Lower leg skin (tissue), 4 donors: ENCODE measurements at regions not wholly inside any gene's neighbourhood (a gene's known extent, or its start where the extent isn't known, plus 50 kb on each side); places are given as distances from the start of the nearest gene placed in this dataset.

ENCODE experiments used
- DNase-seq, 2 donors: peaks; one replicate each; pipeline ENCODE4 v3.0.0-alpha.2; 2019; ENCODE audit warnings: low spot score in 2 of 2
- H3K4me3 ChIP-seq: fragments of 200-600 bp; sonication (generic); 2 replicates; pipeline ENCODE4 v1.5.1; 2017; ENCODE audit warnings: mild to moderate bottlenecking, low read depth; ENCODE audit not compliant: poor library complexity, severe bottlenecking
- POLR2A ChIP-seq, 2 donors: fragments of 450-650 bp; IDR thresholded peaks; one replicate each; pipeline ENCODE4 v1.6.1; 2016 to 2017; ENCODE audit warnings: antibody characterized with exemption in 2 of 2, mild to moderate bottlenecking in 1 of 2, moderate library complexity in 1 of 2
- WGBS, 2 donors: methylation state at CpG; one replicate each; pipeline ENCODE4 v1.1.5; 2018; 5-methylcytosine and 5-hydroxymethylcytosine counted together
- intact Hi-C: fragments of 100-400 bp; cut with DNase I; formaldehyde crosslinking; loops from one replicate; pipeline ENCODE4 v1.15.0; 2023; ENCODE audit warnings: low total_unique reads
- TF ChIP-seq, protein P1 (sequence below), 3 donors: fragments of 450-650 bp; IDR thresholded peaks; one replicate each; pipeline ENCODE4 v1.5.1; 2016; ENCODE audit warnings: antibody characterized with exemption in 3 of 3, mild to moderate bottlenecking in 3 of 3, moderate library complexity in 2 of 3

- TF ChIP-seq, protein P1, sequence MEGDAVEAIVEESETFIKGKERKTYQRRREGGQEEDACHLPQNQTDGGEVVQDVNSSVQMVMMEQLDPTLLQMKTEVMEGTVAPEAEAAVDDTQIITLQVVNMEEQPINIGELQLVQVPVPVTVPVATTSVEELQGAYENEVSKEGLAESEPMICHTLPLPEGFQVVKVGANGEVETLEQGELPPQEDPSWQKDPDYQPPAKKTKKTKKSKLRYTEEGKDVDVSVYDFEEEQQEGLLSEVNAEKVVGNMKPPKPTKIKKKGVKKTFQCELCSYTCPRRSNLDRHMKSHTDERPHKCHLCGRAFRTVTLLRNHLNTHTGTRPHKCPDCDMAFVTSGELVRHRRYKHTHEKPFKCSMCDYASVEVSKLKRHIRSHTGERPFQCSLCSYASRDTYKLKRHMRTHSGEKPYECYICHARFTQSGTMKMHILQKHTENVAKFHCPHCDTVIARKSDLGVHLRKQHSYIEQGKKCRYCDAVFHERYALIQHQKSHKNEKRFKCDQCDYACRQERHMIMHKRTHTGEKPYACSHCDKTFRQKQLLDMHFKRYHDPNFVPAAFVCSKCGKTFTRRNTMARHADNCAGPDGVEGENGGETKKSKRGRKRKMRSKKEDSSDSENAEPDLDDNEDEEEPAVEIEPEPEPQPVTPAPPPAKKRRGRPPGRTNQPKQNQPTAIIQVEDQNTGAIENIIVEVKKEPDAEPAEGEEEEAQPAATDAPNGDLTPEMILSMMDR (IDR thresholded peaks at IDR 0.05) = no peak
- TF ChIP-seq POLR2A (IDR thresholded peaks at IDR 0.05) = no peak
- intact Hi-C loops = no loop called here
- no peak for DNase-seq
- 81 to 97% methylated on average over 21 of the region's 21 CpGs for WGBS, 2 donors
- no peak overlapping the region for H3K4me3 ChIP-seq
Measured at GRCh38 chrX:25646156-25646555, 492.0 kb upstream of the MAGEB18 start.

DNA sequence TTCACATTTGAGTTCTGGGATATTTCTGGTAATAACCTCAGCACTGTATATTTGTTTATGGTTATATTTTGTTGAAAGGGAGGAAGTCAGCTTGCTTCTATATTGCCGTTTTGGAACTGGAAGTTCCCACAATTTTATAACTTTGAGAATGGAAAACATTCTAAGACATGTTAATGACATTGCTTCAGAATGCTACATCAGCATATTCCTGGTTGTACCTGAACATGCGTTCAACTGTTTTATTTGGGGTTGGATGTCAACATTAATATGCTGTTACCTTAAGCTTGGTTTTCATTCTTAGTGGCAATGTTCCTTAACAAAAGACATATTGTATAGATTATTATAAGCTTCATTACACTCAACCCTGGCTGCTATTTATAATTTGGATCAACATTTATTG lies 489.4 kb upstream of the MAGEB18 start:
- no peak for DNase-seq
- WGBS, 2 donors = 73 to 75% methylated on average over 2 of the region's 2 CpGs
- no peak overlapping the region for H3K4me3 ChIP-seq
- TF ChIP-seq, protein P1 (IDR thresholded peaks at IDR 0.05) = no peak
- no peak for TF ChIP-seq POLR2A (IDR thresholded peaks at IDR 0.05)
- intact Hi-C loops = no loop called here

DNA sequence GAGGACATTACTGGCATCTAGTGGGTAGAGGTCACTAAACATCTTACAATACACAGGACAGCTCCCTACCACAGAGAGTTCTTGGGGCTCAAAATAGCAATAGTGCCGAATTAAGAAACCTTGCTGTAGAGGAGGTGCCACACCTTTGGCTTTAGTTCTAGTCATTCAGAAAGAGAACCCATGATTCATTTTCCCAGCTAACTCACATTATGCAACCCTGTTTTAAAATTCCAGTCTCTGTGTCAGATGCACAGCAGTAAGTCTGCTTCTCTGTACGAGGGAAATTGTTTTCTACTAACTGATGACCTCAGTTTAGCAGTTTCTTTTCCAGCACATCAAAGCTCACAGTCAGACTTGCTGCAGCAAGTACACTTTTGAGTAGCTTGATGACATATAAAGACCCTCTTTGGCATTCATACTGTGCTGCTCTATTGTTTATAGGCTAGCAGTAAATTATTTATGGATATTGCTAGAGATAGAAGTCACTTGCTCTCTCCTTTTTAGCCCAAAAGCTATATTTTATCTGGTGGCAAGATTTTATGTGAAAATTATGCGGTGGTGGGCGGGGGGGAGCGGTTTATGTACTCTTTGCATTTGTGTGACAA lies 487.8 kb upstream of the MAGEB18 start:
- WGBS, 2 donors = 50 to 65% methylated on average over 5 of the region's 5 CpGs
- no peak for DNase-seq
- TF ChIP-seq POLR2A (IDR thresholded peaks at IDR 0.05) = no peak
- TF ChIP-seq, protein P1 (IDR thresholded peaks at IDR 0.05) = no peak
- intact Hi-C loops = no loop called here
- H3K4me3 ChIP-seq = no peak overlapping the region

- 73 to 79% methylated on average over 3 of the region's 3 CpGs for WGBS, 2 donors
- intact Hi-C loops = no loop called here
- TF ChIP-seq, protein P1 (IDR thresholded peaks at IDR 0.05) = no peak
- no peak for TF ChIP-seq POLR2A (IDR thresholded peaks at IDR 0.05)
- no peak for DNase-seq
- no peak overlapping the region for H3K4me3 ChIP-seq
Measured at GRCh38 chrX:25659317-25659716, 478.8 kb upstream of the MAGEB18 start.

DNA sequence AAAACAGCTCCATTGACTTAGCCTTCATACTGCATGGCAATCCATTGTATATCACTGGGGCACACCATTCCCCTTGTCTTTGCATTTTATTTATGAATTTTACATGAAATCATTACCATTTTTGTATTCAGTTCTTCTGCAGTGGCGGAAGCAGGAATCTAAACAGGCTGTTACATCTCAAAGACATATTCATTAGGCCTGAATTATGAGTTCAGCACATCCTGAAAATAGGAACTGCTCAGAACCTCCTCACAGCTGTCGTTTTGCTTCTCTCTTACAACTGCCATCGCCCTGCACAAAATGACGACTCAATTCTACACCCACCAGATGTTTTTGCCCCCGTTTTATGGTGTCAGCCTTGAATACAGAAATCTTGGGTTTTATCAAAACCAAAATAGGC lies 474.4 kb upstream of the MAGEB18 start:
- TF ChIP-seq, protein P1 (IDR thresholded peaks at IDR 0.05) = no peak
- no peak for TF ChIP-seq POLR2A (IDR thresholded peaks at IDR 0.05)
- WGBS, 2 donors = 49 to 59% methylated on average over 5 of the region's 5 CpGs
- H3K4me3 ChIP-seq = no peak overlapping the region
- intact Hi-C loops = no loop called here
- no peak for DNase-seq

DNA sequence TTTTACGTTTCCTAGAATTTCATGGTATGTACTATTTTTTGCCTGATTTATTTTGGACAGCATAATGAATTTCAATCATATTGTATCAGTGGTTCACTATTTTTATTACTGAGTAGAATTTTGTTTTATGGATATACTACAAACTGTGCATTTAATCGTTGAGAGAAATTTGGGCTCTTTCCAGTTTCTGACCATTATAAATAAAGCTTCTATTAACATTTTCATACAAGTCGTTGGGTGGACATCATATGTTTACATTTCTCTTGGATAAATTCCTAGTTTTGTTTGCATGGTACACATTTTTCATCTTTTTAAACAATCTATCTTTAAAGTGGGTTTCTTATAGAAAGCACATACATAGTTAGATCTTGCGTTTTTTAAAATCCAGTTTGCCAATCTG lies 472.7 kb upstream of the MAGEB18 start:
- no peak for TF ChIP-seq POLR2A (IDR thresholded peaks at IDR 0.05)
- TF ChIP-seq, protein P1 (IDR thresholded peaks at IDR 0.05) = no peak
- H3K4me3 ChIP-seq = no peak overlapping the region
- intact Hi-C loops = no loop called here
- 58 to 68% methylated on average over 4 of the region's 4 CpGs for WGBS, 2 donors
- no peak for DNase-seq
